HFF-Myc (cell line): ENCODE measurements at regions not wholly inside any gene's neighbourhood (a gene's known extent, or its start where the extent isn't known, plus 50 kb on each side); places are given as distances from the start of the nearest gene placed in this dataset.

ENCODE experiments used
- DNase-seq: peaks from one replicate; pipeline ENCODE4 v3.0.0-alpha.2; 2011; ENCODE audit warnings: low read depth; ENCODE audit errors: extremely low read depth
- H3K4me3 ChIP-seq: replicated peaks from 2 replicates; pipeline ENCODE4 v1.5.1; 2011; ENCODE audit warnings: low read depth, mild to moderate bottlenecking, control low read depth, low read length
- TF ChIP-seq, protein P1 (sequence below): IDR thresholded peaks from 2 replicates; pipeline ENCODE4 v1.5.1; 2012; ENCODE audit warnings: mild to moderate bottlenecking, low read depth, low read length, control low read depth; ENCODE audit errors: missing control alignments

DNA sequence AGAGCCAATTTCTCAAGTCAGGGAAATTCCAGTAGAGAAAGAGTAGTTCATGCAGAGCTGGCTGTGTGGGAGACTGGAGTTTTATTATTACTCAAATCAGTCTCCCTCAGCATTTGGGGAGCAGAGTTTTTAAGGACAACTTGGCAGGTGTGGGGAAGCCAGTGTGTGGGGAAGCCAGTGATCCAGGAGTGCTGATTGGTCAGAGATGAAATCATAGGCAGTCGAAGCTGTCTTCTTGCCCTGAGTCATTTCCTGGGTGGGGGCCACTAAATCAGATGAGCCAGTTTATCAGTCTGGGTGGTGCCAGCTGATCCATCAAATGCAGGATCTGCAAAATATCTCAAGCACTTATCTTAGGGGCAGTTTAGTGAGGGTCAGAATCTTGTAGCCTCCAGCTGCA is 194.6 kb upstream of the NRG3 start:
- TF ChIP-seq, protein P1, sequence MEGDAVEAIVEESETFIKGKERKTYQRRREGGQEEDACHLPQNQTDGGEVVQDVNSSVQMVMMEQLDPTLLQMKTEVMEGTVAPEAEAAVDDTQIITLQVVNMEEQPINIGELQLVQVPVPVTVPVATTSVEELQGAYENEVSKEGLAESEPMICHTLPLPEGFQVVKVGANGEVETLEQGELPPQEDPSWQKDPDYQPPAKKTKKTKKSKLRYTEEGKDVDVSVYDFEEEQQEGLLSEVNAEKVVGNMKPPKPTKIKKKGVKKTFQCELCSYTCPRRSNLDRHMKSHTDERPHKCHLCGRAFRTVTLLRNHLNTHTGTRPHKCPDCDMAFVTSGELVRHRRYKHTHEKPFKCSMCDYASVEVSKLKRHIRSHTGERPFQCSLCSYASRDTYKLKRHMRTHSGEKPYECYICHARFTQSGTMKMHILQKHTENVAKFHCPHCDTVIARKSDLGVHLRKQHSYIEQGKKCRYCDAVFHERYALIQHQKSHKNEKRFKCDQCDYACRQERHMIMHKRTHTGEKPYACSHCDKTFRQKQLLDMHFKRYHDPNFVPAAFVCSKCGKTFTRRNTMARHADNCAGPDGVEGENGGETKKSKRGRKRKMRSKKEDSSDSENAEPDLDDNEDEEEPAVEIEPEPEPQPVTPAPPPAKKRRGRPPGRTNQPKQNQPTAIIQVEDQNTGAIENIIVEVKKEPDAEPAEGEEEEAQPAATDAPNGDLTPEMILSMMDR, result no peak
- no peak overlapping the region for H3K4me3 ChIP-seq
- no peak for DNase-seq

DNA sequence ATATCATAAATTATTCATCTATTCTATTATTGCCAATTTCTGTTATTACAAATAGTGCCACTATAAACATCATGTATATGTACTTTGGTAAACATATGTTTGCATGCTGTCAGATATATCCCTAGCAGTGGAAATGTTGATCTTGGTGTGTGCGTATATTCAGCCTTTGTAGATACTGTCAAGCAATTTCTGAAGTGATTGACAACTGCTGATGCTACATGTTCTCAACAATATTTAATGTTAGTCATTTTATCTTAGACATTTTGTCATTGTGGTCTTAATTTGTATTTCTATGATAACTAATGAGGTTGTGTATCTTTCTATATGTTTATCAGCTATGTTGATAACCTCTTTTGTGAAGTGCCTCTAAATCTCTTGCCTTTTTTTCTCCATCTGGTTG is 186.5 kb upstream of the NRG3 start:
- no peak for DNase-seq
- TF ChIP-seq, protein P1, result no peak
- no peak overlapping the region for H3K4me3 ChIP-seq

DNA sequence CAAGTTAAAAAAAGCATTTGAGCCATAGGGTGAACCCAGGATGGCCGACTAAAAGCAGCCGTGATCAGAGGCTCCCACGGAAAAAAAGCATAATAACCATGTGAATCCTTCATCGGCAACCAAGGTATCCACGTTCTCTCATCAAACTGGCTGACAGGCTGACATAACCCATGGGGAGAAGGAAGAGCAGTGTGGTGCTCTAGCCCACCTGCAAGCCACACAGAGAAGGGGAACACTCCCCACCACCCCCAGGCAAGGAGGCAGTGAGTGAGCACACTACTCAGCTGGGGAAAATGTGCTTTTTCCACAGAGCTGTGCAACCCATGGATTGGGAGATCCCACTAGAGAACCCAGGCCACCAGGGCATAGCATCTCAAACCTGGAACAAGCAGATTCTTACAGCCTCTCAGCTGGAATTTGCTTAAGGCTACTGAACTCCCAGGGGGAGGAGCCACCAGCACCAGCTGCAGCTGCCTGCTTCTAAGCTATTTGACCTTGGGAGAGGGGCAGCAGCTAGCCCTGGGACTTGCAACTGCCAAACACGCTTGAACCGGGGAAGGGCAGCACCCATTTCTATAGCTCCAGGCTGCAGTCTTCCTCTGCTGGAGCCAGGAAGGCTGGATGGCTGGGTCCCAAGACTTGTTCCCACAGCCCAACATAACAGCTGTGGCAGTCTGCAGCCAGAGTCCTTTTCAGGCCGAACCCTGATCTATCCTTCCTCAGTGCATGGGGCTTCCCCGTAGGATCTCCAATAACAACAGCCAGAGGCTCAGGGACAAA is 178.2 kb upstream of the NRG3 start:
- no peak for DNase-seq
- H3K4me3 ChIP-seq, result no peak overlapping the region
- TF ChIP-seq, protein P1, result no peak

DNA sequence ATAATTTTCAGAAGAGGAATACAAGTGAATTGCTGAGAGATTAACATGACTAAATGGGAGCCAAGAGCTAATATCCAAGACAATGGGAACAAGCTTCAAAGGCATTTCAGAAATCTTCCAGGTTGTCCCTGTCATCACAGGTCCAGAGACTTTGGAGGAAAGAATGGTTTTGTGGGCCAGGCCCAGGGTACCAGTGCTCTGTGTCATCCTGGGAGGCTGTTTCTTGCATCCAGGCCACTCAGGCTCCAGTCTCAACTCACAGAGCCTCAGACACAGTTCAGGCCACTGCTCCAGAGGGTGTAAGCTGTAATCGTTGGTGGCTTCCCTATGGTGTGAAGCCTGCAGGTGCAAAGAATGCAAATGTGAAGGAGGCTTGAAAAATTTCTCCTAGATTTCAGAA is 170.4 kb upstream of the NRG3 start:
- TF ChIP-seq, protein P1, result no peak
- no peak overlapping the region for H3K4me3 ChIP-seq
- DNase-seq, result no peak

DNA sequence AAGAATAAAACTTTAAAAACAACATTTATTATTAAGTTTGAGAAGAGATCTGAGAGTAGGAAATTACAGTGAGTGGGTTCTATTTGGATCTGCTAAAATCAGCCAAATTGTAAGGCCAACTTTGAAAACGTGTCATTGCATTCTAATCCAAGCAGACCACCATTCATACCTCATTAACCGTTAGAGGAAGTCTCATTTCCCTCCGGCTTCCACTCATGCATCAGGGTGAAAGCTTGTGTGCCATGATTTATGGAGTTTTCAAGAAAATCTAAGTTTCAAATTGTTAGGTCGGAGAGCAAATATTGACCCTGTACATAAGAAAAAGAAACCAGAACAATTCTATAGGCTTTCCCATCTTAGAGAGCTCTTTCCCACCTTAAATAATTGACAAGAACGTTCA is 166.6 kb upstream of the NRG3 start:
- no peak for DNase-seq
- TF ChIP-seq, protein P1, result no peak
- H3K4me3 ChIP-seq, result no peak overlapping the region

DNA sequence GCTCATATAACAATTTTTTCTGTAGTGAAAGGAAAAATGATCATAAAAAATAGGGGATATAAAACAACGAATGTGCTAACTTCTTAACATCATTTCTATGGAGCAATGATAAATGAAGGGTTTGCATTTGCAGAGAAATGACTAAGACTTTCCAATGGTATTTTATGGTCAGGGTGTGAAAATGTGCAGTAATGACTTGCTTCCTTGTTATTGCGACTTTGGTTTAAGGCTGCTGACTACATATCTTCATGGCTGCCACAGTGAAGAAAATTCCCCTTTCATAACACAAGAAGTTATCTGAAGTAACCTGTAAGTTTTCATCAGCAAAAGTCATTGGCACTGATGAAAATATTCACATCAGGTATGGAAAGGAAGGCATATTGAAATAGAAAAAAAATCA is 166.1 kb upstream of the NRG3 start:
- TF ChIP-seq, protein P1, result no peak

DNA sequence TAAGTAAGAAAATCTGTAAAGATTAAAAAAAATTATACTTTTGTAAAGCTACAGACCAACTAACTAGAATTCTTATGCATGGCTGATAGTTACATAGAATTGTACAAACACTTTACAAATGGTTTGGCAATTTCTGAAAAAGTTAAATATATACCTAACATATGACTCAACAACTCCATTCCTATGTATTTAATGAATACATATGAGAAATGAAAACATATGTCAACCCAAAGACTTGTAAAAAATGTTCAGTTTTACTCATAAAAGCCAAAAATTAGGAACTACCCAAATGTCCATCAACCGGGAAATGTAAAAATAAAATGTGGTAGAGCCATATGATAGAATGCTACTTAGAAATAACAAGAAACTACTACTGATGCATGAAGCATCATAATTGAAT is 152.6 kb upstream of the NRG3 start:
- no peak for DNase-seq
- no peak overlapping the region for H3K4me3 ChIP-seq
- TF ChIP-seq, protein P1, result no peak

More for the DNA sequence above, 166.1 kb upstream of the NRG3 start:
- no peak for DNase-seq
- no peak overlapping the region for H3K4me3 ChIP-seq
